ENCODE measurements at regions not wholly inside any gene's neighbourhood (a gene's known extent, or its start where the extent isn't known, plus 50 kb on each side); places are given as distances from the start of the nearest gene placed in this dataset.
A peak's percentile ranks its signal among the peaks of the same experiment; 100 is the strongest.
"Not testable (repeated sequence)": the region's sequence is repeated elsewhere in the genome, so short reads cannot be mapped to it uniquely, and the experiment has no call there.

- no peak for DNase-seq (ENCODE audit: insufficient read length, low spot score)
- no peak for FAIRE-seq
Observed at GRCh38 chr12:68477906-68478305, 132.8 kb upstream of the RAP1B start.

- FAIRE-seq (no peak), DNase-seq (ENCODE audit: insufficient read length, low spot score) (no peak)
Observed at GRCh38 chr12:68478516-68479260, 132.0 kb upstream of the RAP1B start.

- DNase-seq (ENCODE audit: insufficient read length, low spot score), result no peak
- no peak for FAIRE-seq
Observed at GRCh38 chr12:68479261-68479895, 131.3 kb upstream of the RAP1B start.

GRCh38 chr12:68479896-68480291 is 130.8 kb upstream of the RAP1B start:
- no peak for DNase-seq (ENCODE audit: insufficient read length, low spot score)
- no peak for FAIRE-seq

GRCh38 chr12:68480526-68480925 is 130.2 kb upstream of the RAP1B start:
- FAIRE-seq, result no peak

GRCh38 chr12:68481181-68481941 is 129.3 kb upstream of the RAP1B start:
- FAIRE-seq (peak; percentile 88), DNase-seq (ENCODE audit: insufficient read length, low spot score) (no peak)

More at GRCh38 chr12:68480526-68480925, 130.2 kb upstream of the RAP1B start:
- no peak for DNase-seq (ENCODE audit: insufficient read length, low spot score)

GRCh38 chr12:68482014-68482413 is 128.7 kb upstream of the RAP1B start:
- no peak for DNase-seq (ENCODE audit: insufficient read length, low spot score)
- FAIRE-seq, result no peak

- DNase-seq (ENCODE audit: insufficient read length, low spot score) (no peak), FAIRE-seq (peak; percentile 87)
Observed at GRCh38 chr12:68482660-68483059, 128.0 kb upstream of the RAP1B start.

GRCh38 chr12:68483592-68484383 is 126.9 kb upstream of the RAP1B start:
- DNase-seq (ENCODE audit: insufficient read length, low spot score) (no peak), FAIRE-seq (peak; percentile 77)

GRCh38 chr12:68484578-68484977 is 126.1 kb upstream of the RAP1B start:
- not testable (repeated sequence) for FAIRE-seq; DNase-seq (ENCODE audit: insufficient read length, low spot score)

GRCh38 chr12:68486449-68486848 is 124.2 kb upstream of the RAP1B start:
- not testable (repeated sequence) for FAIRE-seq; DNase-seq (ENCODE audit: insufficient read length, low spot score)

GRCh38 chr12:68487721-68488309 is 122.9 kb upstream of the RAP1B start:
- DNase-seq (ENCODE audit: insufficient read length, low spot score) (no peak), FAIRE-seq (no peak)

GRCh38 chr12:68489273-68489672 is 121.4 kb upstream of the RAP1B start:
- FAIRE-seq (no peak), DNase-seq (ENCODE audit: insufficient read length, low spot score) (no peak)

GRCh38 chr12:68490476-68490875 is 120.2 kb upstream of the RAP1B start:
- FAIRE-seq, result no peak
- DNase-seq (ENCODE audit: insufficient read length, low spot score), result no peak

GRCh38 chr12:68491204-68491960 is 119.3 kb upstream of the RAP1B start:
- no peak for DNase-seq (ENCODE audit: insufficient read length, low spot score)
- FAIRE-seq, result no peak

- FAIRE-seq, result no peak
- DNase-seq (ENCODE audit: insufficient read length, low spot score), result no peak
Observed at GRCh38 chr12:68495336-68496070, 115.2 kb upstream of the RAP1B start.

- DNase-seq (ENCODE audit: insufficient read length, low spot score) (no peak), FAIRE-seq (peak; percentile 72)
Observed at GRCh38 chr12:68497107-68497506, 113.6 kb upstream of the RAP1B start.

- FAIRE-seq (no peak), DNase-seq (ENCODE audit: insufficient read length, low spot score) (no peak)
Observed at GRCh38 chr12:68497702-68498101, 113.0 kb upstream of the RAP1B start.

- FAIRE-seq (no peak), DNase-seq (ENCODE audit: insufficient read length, low spot score) (no peak)
Observed at GRCh38 chr12:68498736-68499135, 112.0 kb upstream of the RAP1B start.

Data from GM19239 (cell line).